ENCODE measurements at regions not wholly inside any gene's neighbourhood (a gene's known extent, or its start where the extent isn't known, plus 50 kb on each side); places are given as distances from the start of the nearest gene placed in this dataset.
A peak's percentile ranks its signal among the peaks of the same experiment; 100 is the strongest.

- H3K4me3 ChIP-seq: no peak overlapping the region
- no peak for DNase-seq
- H3K79me2 ChIP-seq (ENCODE audit: insufficient read depth): no peaks in the 10 kb centered on the region
- H3F3A ChIP-seq (ENCODE audit: insufficient read depth): no peaks in the 10 kb centered on the region
- H3K27ac ChIP-seq: no peak overlapping the region
- no peaks in the 10 kb centered on the region for H3K36me3 ChIP-seq (ENCODE audit: low read depth)
- no peaks in the 10 kb centered on the region for H3K27me3 ChIP-seq (replicated peaks; ENCODE audit: insufficient read depth)
- no peak overlapping the region for H2AFZ ChIP-seq
- in situ Hi-C loops (cut with MboI): loop anchor here (25.0 kb wide), 1 partner anchor 956 kb away; no protein-coding TSS in a partner anchor
- no peaks in the 10 kb centered on the region for H4K20me1 ChIP-seq (ENCODE audit: insufficient read depth)
- H3K9me2 ChIP-seq (ENCODE audit: insufficient read depth): no peaks in the 10 kb centered on the region
- no peak for TF ChIP-seq EZH2phosphoT487 (IDR thresholded peaks at IDR 0.05; ENCODE audit: insufficient read depth, low read depth)
- TF ChIP-seq EZH2 (IDR thresholded peaks at IDR 0.05; ENCODE audit: insufficient read depth, poor library complexity, severe bottlenecking): no peak
- no peaks in the 10 kb centered on the region for H3K4me1 ChIP-seq (ENCODE audit: insufficient read depth)
- no peaks in the 10 kb centered on the region for H3K9me3 ChIP-seq (ENCODE audit: low read depth)
- no peak overlapping the region for H3K4me2 ChIP-seq (ENCODE audit: unreplicated experiment)
- H3K9ac ChIP-seq: no peak overlapping the region
These were observed 257.8 kb downstream of the ETV1 start for GRCh38 chr7:13731643-13732042.

GRCh38 chr7:13737563-13737962 is 251.9 kb downstream of the ETV1 start:
- Histone ChIP-seq H3K9me3 (ENCODE audit: low read depth) (no peaks in the 10 kb centered on the region), H2AFZ (no peak overlapping the region), H3K79me2 (ENCODE audit: insufficient read depth) (no peaks in the 10 kb centered on the region), H3K27ac (no peak overlapping the region), H3K4me2 (ENCODE audit: unreplicated experiment) (no peak overlapping the region), H3K4me3 (no peak overlapping the region), H3K27me3 (replicated peaks; ENCODE audit: insufficient read depth) (no peaks in the 10 kb centered on the region), H4K20me1 (ENCODE audit: insufficient read depth) (no peaks in the 10 kb centered on the region), H3F3A (ENCODE audit: insufficient read depth) (peaks cover 13% of the 10 kb centered on the region; the same call in 1 of the 2 replicates), H3K36me3 (ENCODE audit: low read depth) (no peaks in the 10 kb centered on the region), H3K9me2 (ENCODE audit: insufficient read depth) (no peaks in the 10 kb centered on the region), H3K9ac (no peak overlapping the region), H3K4me1 (ENCODE audit: insufficient read depth) (peaks cover 14% of the 10 kb centered on the region)
- in situ Hi-C loops (cut with MboI): loop anchor here (25.0 kb wide), 1 partner anchor 950 kb away; no protein-coding TSS in a partner anchor
- no peak for DNase-seq
- 48 to 49% methylated on average over 2 of the region's 2 CpGs for WGBS, 2 experiments (ENCODE audit: low coverage in 1 of 2, low lambda C conversion rate in 2 of 2, missing lambda C conversion rate in 2 of 2)
- TF ChIP-seq EZH2phosphoT487 (IDR thresholded peaks at IDR 0.05; ENCODE audit: insufficient read depth, low read depth) (no peak), EZH2 (IDR thresholded peaks at IDR 0.05; ENCODE audit: insufficient read depth, poor library complexity, severe bottlenecking) (no peak)

GRCh38 chr7:13742126-13742525 is 247.3 kb downstream of the ETV1 start:
- 47 to 49% methylated on average over 2 of the region's 2 CpGs for WGBS, 2 experiments (ENCODE audit: low coverage in 1 of 2, low lambda C conversion rate in 2 of 2, missing lambda C conversion rate in 2 of 2)
- H3K36me3 ChIP-seq (ENCODE audit: low read depth): no peaks in the 10 kb centered on the region
- H3K9me2 ChIP-seq (ENCODE audit: insufficient read depth): no peaks in the 10 kb centered on the region; the same call in 1 of the 2 replicates
- peak overlapping the region; percentile 51 for H3K4me2 ChIP-seq (ENCODE audit: unreplicated experiment)
- no peaks in the 10 kb centered on the region for H3K9me3 ChIP-seq (ENCODE audit: low read depth)
- DNase-seq: peak; percentile 81
- in situ Hi-C loops (cut with MboI): loop anchor here (25.0 kb wide), 1 partner anchor 945 kb away; no protein-coding TSS in a partner anchor
- H3K79me2 ChIP-seq (ENCODE audit: insufficient read depth): no peaks in the 10 kb centered on the region
- H3K4me3 ChIP-seq: no peak overlapping the region
- peaks cover 14% of the 10 kb centered on the region; the same call in 1 of the 2 replicates for H3F3A ChIP-seq (ENCODE audit: insufficient read depth)
- peak overlapping the region; percentile 32 for H3K27ac ChIP-seq
- H2AFZ ChIP-seq: 0 out of 2 replicates have a peak overlapping the region, but pooled peaks have one; percentile 61
- no peaks in the 10 kb centered on the region for H4K20me1 ChIP-seq (ENCODE audit: insufficient read depth)
- H3K9ac ChIP-seq: no peak overlapping the region
- H3K4me1 ChIP-seq (ENCODE audit: insufficient read depth): peaks cover 23% of the 10 kb centered on the region
- TF ChIP-seq EZH2phosphoT487 (IDR thresholded peaks at IDR 0.05; ENCODE audit: insufficient read depth, low read depth) (0 out of 2 replicates have a peak, but pooled peaks have one; percentile 64), EZH2 (IDR thresholded peaks at IDR 0.05; ENCODE audit: insufficient read depth, poor library complexity, severe bottlenecking) (no peak)
- H3K27me3 ChIP-seq (replicated peaks; ENCODE audit: insufficient read depth): no peaks in the 10 kb centered on the region

GRCh38 chr7:13742811-13743210 is 246.7 kb downstream of the ETV1 start:
- 16 to 29% methylated on average over 1 of the region's 1 CpG for WGBS, 2 experiments (ENCODE audit: low coverage in 1 of 2, low lambda C conversion rate in 2 of 2, missing lambda C conversion rate in 2 of 2)
- no peak overlapping the region for H3K9ac ChIP-seq
- no peak overlapping the region for H3K27ac ChIP-seq

More at GRCh38 chr7:13742811-13743210, 246.7 kb downstream of the ETV1 start:
- Histone ChIP-seq H4K20me1 (ENCODE audit: insufficient read depth) (no peaks in the 10 kb centered on the region), H3K79me2 (ENCODE audit: insufficient read depth) (no peaks in the 10 kb centered on the region), H3K4me3 (no peak overlapping the region), H3K9me3 (ENCODE audit: low read depth) (no peaks in the 10 kb centered on the region), H3K4me1 (ENCODE audit: insufficient read depth) (peaks cover 23% of the 10 kb centered on the region), H3K27me3 (replicated peaks; ENCODE audit: insufficient read depth) (no peaks in the 10 kb centered on the region), H3K36me3 (ENCODE audit: low read depth) (no peaks in the 10 kb centered on the region), H3K9me2 (ENCODE audit: insufficient read depth) (no peaks in the 10 kb centered on the region; the same call in 1 of the 2 replicates), H3K4me2 (ENCODE audit: unreplicated experiment) (peak overlapping the region; percentile 51), H3F3A (ENCODE audit: insufficient read depth) (peaks cover 14% of the 10 kb centered on the region; the same call in 1 of the 2 replicates), H2AFZ (peak overlapping the region; percentile 61)
- TF ChIP-seq EZH2phosphoT487 (IDR thresholded peaks at IDR 0.05; ENCODE audit: insufficient read depth, low read depth) (no peak), EZH2 (IDR thresholded peaks at IDR 0.05; ENCODE audit: insufficient read depth, poor library complexity, severe bottlenecking) (no peak)
- in situ Hi-C loops (cut with MboI): loop anchor here (25.0 kb wide), 1 partner anchor 944 kb away; no protein-coding TSS in a partner anchor
- DNase-seq: peak; percentile 81

Measured in GM23248 (cell line).